ENCODE measurements at regions not wholly inside any gene's neighbourhood (a gene's known extent, or its start where the extent isn't known, plus 50 kb on each side); places are given as distances from the start of the nearest gene placed in this dataset.

DNA sequence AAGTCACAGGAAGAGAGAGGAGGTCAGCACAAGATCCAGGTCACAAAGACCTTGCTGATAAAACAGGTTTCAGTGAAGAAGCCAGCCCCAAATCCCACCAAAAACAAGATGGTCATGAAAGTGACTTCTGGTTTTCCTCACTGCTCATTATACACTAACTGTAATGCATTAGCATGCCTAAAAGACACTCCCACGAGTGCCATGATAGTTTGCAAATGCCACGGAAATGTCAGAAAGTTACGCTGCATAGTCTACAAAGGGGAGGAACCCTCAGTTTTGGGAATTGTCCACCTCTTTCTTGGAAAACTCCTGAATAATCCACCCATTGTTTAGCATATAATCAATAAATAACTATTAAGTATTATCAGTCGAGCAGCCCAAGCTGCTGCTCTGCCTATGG is 427.2 kb downstream of the RFPL4B start:
- TF ChIP-seq, protein P1, sequence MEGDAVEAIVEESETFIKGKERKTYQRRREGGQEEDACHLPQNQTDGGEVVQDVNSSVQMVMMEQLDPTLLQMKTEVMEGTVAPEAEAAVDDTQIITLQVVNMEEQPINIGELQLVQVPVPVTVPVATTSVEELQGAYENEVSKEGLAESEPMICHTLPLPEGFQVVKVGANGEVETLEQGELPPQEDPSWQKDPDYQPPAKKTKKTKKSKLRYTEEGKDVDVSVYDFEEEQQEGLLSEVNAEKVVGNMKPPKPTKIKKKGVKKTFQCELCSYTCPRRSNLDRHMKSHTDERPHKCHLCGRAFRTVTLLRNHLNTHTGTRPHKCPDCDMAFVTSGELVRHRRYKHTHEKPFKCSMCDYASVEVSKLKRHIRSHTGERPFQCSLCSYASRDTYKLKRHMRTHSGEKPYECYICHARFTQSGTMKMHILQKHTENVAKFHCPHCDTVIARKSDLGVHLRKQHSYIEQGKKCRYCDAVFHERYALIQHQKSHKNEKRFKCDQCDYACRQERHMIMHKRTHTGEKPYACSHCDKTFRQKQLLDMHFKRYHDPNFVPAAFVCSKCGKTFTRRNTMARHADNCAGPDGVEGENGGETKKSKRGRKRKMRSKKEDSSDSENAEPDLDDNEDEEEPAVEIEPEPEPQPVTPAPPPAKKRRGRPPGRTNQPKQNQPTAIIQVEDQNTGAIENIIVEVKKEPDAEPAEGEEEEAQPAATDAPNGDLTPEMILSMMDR (IDR thresholded peaks at IDR 0.05; ENCODE audit: insufficient read depth, low read depth, low read length, missing control alignments) = no peak
- no peak for DNase-seq (ENCODE audit: low read depth)
- H3K4me3 ChIP-seq (ENCODE audit: low read depth, low read length) = no peak overlapping the region

DNA sequence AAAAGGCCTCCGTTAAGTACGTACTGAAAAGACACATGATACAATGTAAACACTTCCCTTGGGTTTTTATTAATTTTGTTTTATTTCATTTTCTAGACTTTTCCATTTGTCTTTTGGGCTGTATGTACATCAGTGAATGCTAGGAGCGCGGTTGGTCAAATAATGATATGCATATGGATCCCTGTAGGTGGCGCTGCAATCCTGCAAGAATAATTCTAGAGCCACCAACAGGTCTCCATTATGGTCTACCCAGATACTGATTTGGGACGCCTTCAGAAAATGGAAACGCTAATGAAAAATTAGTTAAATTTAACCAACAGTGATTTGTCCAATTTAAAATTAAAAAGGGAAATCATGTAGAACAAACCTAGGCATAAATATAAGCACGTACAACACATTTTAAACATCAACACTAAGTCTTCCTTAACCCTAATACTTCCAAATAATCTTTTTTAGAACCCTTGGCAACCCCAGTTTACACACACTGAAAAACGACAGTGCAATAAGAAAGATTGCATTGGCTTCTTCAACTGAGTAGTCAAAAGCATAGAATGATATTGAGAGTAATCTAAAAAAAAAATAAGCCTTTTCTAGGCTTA is 433.5 kb downstream of the RFPL4B start:
- TF ChIP-seq, protein P1 (IDR thresholded peaks at IDR 0.05; ENCODE audit: insufficient read depth, low read depth, low read length, missing control alignments) = peak; percentile 64
- no peak overlapping the region for H3K4me3 ChIP-seq (ENCODE audit: low read depth, low read length)
- peak; percentile 86 for DNase-seq (ENCODE audit: low read depth)

DNA sequence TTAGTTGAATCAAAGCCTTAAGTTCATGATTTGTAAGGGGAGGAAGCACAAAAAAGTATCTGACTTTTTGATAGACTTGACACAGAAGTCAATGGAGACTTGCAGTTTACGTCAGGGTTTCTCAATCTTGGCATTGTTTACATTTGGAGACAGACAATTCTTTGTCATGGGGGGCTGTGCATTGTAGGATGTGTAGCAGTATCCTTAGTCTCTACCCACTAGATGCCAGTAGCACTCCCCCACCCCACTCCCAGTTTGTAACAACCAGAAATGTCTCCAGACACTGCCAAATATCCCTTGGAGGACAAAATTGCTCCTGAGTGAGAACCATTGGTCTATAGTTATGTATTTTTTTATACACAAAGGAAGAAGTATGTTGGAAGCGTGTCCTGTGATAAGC is 434.1 kb downstream of the RFPL4B start:
- DNase-seq (ENCODE audit: low read depth) = peak; percentile 3
- H3K4me3 ChIP-seq (ENCODE audit: low read depth, low read length) = no peak overlapping the region
- TF ChIP-seq, protein P1 (IDR thresholded peaks at IDR 0.05; ENCODE audit: insufficient read depth, low read depth, low read length, missing control alignments) = no peak

DNA sequence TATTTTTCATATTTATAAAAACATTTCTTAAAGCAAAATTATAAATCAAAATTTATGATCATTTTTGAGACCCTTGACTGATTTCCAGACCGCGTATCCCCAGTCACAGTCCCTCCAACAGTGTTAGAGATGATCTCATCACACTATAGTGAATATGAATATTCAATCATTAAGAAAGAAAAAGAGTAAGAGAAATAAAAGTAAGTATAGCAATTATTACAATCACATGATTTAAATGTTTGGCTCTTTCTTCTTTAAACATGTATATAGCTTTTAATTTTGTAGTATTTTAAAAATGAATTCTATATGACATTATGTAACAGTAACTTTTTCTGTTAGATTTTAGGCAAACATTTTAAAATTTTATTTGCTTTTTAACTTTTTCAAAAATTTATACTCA is 438.3 kb downstream of the RFPL4B start:
- TF ChIP-seq, protein P1 (IDR thresholded peaks at IDR 0.05; ENCODE audit: insufficient read depth, low read depth, low read length, missing control alignments) = no peak
- no peak overlapping the region for H3K4me3 ChIP-seq (ENCODE audit: low read depth, low read length)
- no peak for DNase-seq (ENCODE audit: low read depth)

DNA sequence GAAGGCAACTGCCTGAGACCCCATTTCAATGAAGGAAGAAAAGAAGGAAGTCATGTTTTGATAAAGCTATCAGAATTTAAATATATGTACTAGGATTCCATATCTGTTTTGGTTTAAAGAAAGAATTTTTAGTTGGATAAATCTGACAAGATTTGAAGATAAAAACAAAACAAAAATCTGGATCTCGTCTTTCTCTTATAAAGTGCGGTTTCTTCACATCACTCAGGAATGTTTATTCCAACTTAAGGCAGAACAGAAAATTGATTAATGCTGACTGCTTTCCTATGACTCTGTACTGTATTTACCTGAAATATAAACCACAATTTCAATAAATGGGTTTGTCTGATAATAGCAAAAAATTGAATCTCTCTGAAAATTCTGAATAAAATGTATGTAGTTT is 439.7 kb downstream of the RFPL4B start:
- TF ChIP-seq, protein P1 (IDR thresholded peaks at IDR 0.05; ENCODE audit: insufficient read depth, low read depth, low read length, missing control alignments) = no peak
- DNase-seq (ENCODE audit: low read depth) = no peak
- no peak overlapping the region for H3K4me3 ChIP-seq (ENCODE audit: low read depth, low read length)

DNA sequence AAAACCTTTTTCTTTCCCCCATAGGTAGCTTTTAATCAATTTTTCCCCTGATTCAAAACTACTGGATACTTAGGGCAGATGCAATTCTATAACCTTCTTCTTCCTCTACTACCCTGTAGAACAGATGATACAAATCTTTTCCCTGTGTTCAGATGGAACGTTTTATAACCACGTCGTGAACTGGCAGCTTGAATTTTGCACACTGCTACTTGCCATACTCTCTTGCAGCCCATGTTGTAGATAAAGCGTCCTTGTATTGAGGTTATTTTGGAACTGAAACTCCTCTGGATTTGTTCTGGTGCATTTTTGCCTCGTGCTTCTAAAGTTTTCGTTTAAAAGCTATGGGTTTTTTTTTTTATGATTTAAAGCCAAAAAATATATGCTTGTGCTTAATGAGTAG is 440.2 kb downstream of the RFPL4B start:
- no peak overlapping the region for H3K4me3 ChIP-seq (ENCODE audit: low read depth, low read length)
- no peak for DNase-seq (ENCODE audit: low read depth)
- TF ChIP-seq, protein P1 (IDR thresholded peaks at IDR 0.05; ENCODE audit: insufficient read depth, low read depth, low read length, missing control alignments) = no peak

DNA sequence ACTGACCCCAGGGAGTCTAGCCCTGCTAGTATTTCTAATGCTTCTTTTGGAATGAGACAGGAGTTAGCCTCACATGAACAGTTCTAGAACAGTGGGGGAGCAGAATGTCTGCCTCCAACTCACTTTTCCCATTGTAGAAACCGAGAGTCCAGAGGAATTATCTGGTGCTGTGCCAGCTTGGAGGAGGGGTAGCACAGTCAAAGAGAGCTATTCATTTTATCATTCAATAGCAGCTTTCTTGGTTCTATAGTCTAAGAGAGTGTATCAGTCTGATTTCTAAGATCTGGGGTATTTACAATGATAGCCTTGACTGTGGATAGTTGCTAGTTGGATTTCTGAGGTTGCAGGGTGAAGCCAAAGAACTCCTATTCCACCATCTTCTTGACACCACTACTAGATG is 448.2 kb downstream of the RFPL4B start:
- TF ChIP-seq, protein P1 (IDR thresholded peaks at IDR 0.05; ENCODE audit: insufficient read depth, low read depth, low read length, missing control alignments) = no peak
- DNase-seq (ENCODE audit: low read depth) = no peak
- no peak overlapping the region for H3K4me3 ChIP-seq (ENCODE audit: low read depth, low read length)

Data from GM12865 (cell line).